Gastrocnemius medialis (tissue), 4 donors: ENCODE measurements at regions not wholly inside any gene's neighbourhood (a gene's known extent, or its start where the extent isn't known, plus 50 kb on each side); places are given as distances from the start of the nearest gene placed in this dataset.

ENCODE experiments used
- CTCF ChIP-seq, 5 experiments: fragments of 450-650 bp in 3 of 5; fragments of 200-600 bp in 2 of 5; sonication (generic) in 2 of 5; IDR thresholded peaks in 4 of 5; conservative IDR thresholded peaks in 1 of 5; 1 replicate in 4 of 5; 2 replicates in 1 of 5; pipeline ENCODE4 v1.5.1; 2016 to 2019; ENCODE audit warnings: antibody characterized with exemption in 5 of 5, mild to moderate bottlenecking in 3 of 5, moderate library complexity in 3 of 5
- POLR2A ChIP-seq, 2 donors: fragments of 450-650 bp; IDR thresholded peaks; one replicate each; pipeline ENCODE4 v1.6.1; 2017; ENCODE audit warnings: antibody characterized with exemption in 2 of 2, mild to moderate bottlenecking in 2 of 2, moderate library complexity in 2 of 2

- no peak for TF ChIP-seq CTCF (IDR thresholded peaks at IDR 0.05 in 4 of 5, conservative IDR thresholded peaks at IDR 0.05 in 1 of 5)
- no peak for TF ChIP-seq POLR2A (IDR thresholded peaks at IDR 0.05)
Observed at GRCh38 chr10:6692856-6693255, 112.8 kb upstream of the PRKCQ start.
